ENCODE measurements at regions not wholly inside any gene's neighbourhood (a gene's known extent, or its start where the extent isn't known, plus 50 kb on each side); places are given as distances from the start of the nearest gene placed in this dataset.

GRCh38 chr12:67426067-67426466 is 156.9 kb downstream of the CAND1 start:
- DNase-seq (ENCODE audit: low read depth, low spot score), result no peak

- DNase-seq (ENCODE audit: low read depth, low spot score), result no peak
Observed at GRCh38 chr12:67427336-67427735, 158.2 kb downstream of the CAND1 start.

- no peak for DNase-seq (ENCODE audit: low read depth, low spot score)
Observed at GRCh38 chr12:67428431-67428830, 159.3 kb downstream of the CAND1 start.

GRCh38 chr12:67430708-67431335 is 161.7 kb downstream of the CAND1 start:
- no peak for DNase-seq (ENCODE audit: low read depth, low spot score)

- no peak for DNase-seq (ENCODE audit: low read depth, low spot score)
Observed at GRCh38 chr12:67431411-67432020, 162.4 kb downstream of the CAND1 start.

- DNase-seq (ENCODE audit: low read depth, low spot score), result no peak
Observed at GRCh38 chr12:67433385-67434175, 164.4 kb downstream of the CAND1 start.

GRCh38 chr12:67434671-67435370 is 165.7 kb downstream of the CAND1 start:
- DNase-seq (ENCODE audit: low read depth, low spot score), result no peak

- DNase-seq (ENCODE audit: low read depth, low spot score), result no peak
Observed at GRCh38 chr12:67436230-67436629, 167.1 kb downstream of the CAND1 start.

- DNase-seq (ENCODE audit: low read depth, low spot score), result no peak
Observed at GRCh38 chr12:67437011-67437410, 167.9 kb downstream of the CAND1 start.

GRCh38 chr12:67439611-67440010 is 170.5 kb downstream of the CAND1 start:
- DNase-seq (ENCODE audit: low read depth, low spot score), result no peak

- peak; percentile 35 for DNase-seq (ENCODE audit: low read depth, low spot score)
Observed at GRCh38 chr12:67441736-67442346, 172.7 kb downstream of the CAND1 start.

- no peak for DNase-seq (ENCODE audit: low read depth, low spot score)
Observed at GRCh38 chr12:67442347-67442841, 173.2 kb downstream of the CAND1 start.

- no peak for DNase-seq (ENCODE audit: low read depth, low spot score)
Observed at GRCh38 chr12:67442896-67443295, 173.7 kb downstream of the CAND1 start.

- DNase-seq (ENCODE audit: low read depth, low spot score), result no peak
Observed at GRCh38 chr12:67444542-67444941, 175.4 kb downstream of the CAND1 start.

- DNase-seq (ENCODE audit: low read depth, low spot score), result no peak
Observed at GRCh38 chr12:67446716-67447115, 177.6 kb downstream of the CAND1 start.

- DNase-seq (ENCODE audit: low read depth, low spot score), result no peak
Observed at GRCh38 chr12:67447180-67447579, 178.0 kb downstream of the CAND1 start.

GRCh38 chr12:67449591-67450052 is 180.5 kb downstream of the CAND1 start:
- no peak for DNase-seq (ENCODE audit: low read depth, low spot score)

- DNase-seq (ENCODE audit: low read depth, low spot score), result no peak
Observed at GRCh38 chr12:67450441-67450840, 181.3 kb downstream of the CAND1 start.

- no peak for DNase-seq (ENCODE audit: low read depth, low spot score)
Observed at GRCh38 chr12:67451206-67451605, 182.0 kb downstream of the CAND1 start.

- DNase-seq (ENCODE audit: low read depth, low spot score), result no peak
Observed at GRCh38 chr12:67452119-67452805, 183.1 kb downstream of the CAND1 start.

GRCh38 chr12:67453191-67453590 is 184.0 kb downstream of the CAND1 start:
- DNase-seq (ENCODE audit: low read depth, low spot score), result no peak

Data from iPS DF 19.7 (cell line).